ENCODE measurements at regions not wholly inside any gene's neighbourhood (a gene's known extent, or its start where the extent isn't known, plus 50 kb on each side); places are given as distances from the start of the nearest gene placed in this dataset.

DNA sequence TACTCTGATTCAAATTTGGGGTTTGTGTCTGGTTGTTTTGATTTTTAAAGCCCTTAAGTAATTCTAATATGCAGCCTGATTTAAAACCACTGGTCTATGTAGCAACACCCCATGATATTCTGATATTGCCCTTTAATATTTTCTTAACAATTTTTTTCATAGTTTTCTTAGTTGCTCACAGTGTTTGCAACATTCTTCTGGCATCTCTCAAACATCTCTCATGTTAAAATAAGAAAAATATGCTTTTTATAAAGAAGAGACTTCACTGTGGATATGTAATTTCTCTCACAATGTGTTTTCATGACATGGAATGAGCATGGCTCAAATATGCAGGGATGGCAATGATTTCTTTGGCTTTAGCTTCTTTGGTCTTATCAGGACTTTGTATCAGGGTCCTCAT lies 183.7 kb downstream of the TAF11L14 start:
- no peaks in the 10 kb centered on the region for H3K36me3 ChIP-seq (replicated peaks; ENCODE audit: insufficient read depth, low read depth)
- no peaks in the 10 kb centered on the region for H3K27me3 ChIP-seq
- H2AFZ ChIP-seq: no peak overlapping the region
- no peaks in the 10 kb centered on the region for H3K9me2 ChIP-seq (replicated peaks; ENCODE audit: insufficient read depth)
- DNase-seq (ENCODE audit: low spot score): no peak
- no peak overlapping the region for H3K27ac ChIP-seq
- H3K9me3 ChIP-seq (ENCODE audit: low read depth): no peaks in the 10 kb centered on the region
- TF ChIP-seq, protein P1, sequence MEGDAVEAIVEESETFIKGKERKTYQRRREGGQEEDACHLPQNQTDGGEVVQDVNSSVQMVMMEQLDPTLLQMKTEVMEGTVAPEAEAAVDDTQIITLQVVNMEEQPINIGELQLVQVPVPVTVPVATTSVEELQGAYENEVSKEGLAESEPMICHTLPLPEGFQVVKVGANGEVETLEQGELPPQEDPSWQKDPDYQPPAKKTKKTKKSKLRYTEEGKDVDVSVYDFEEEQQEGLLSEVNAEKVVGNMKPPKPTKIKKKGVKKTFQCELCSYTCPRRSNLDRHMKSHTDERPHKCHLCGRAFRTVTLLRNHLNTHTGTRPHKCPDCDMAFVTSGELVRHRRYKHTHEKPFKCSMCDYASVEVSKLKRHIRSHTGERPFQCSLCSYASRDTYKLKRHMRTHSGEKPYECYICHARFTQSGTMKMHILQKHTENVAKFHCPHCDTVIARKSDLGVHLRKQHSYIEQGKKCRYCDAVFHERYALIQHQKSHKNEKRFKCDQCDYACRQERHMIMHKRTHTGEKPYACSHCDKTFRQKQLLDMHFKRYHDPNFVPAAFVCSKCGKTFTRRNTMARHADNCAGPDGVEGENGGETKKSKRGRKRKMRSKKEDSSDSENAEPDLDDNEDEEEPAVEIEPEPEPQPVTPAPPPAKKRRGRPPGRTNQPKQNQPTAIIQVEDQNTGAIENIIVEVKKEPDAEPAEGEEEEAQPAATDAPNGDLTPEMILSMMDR (IDR thresholded peaks at IDR 0.05; ENCODE audit: poor library complexity): no peak
- no peak for TF ChIP-seq EZH2 (IDR thresholded peaks at IDR 0.05; ENCODE audit: borderline replicate concordance)
- TF ChIP-seq EZH2phosphoT487 (IDR thresholded peaks at IDR 0.05; ENCODE audit: low read depth, severe bottlenecking, unreplicated experiment): no peak
- H4K20me1 ChIP-seq (ENCODE audit: insufficient read depth, poor library complexity, severe bottlenecking): no peaks in the 10 kb centered on the region
- no peaks in the 10 kb centered on the region for H3K79me2 ChIP-seq
- no peaks in the 10 kb centered on the region for H3K4me1 ChIP-seq (ENCODE audit: insufficient read depth)
- no peak overlapping the region for H3K4me3 ChIP-seq
- no peak overlapping the region for H3K4me2 ChIP-seq

DNA sequence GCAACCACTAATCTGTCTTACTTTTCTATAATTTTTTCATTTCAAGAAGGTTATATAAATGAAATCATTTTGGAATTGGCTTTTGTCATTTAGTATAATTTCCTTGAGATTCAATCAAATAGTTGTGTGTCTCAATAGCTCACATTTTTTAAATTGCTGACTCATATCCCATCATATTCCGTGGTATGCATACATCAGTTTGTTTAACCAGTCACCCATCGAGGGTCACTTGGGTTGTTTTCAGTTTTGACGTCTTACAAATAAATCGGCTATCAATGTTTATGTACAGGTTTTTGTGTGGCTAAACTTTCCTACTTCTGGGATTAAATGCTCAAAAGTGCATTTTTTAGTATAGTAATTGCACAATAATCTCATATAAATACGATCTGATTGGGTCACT lies 185.5 kb downstream of the TAF11L14 start:
- no peak for DNase-seq (ENCODE audit: low spot score)
- Histone ChIP-seq H3K36me3 (replicated peaks; ENCODE audit: insufficient read depth, low read depth) (no peaks in the 10 kb centered on the region), H3K4me3 (no peak overlapping the region), H4K20me1 (ENCODE audit: insufficient read depth, poor library complexity, severe bottlenecking) (no peaks in the 10 kb centered on the region), H3K27me3 (no peaks in the 10 kb centered on the region), H2AFZ (no peak overlapping the region), H3K79me2 (no peaks in the 10 kb centered on the region), H3K9me3 (ENCODE audit: low read depth) (no peaks in the 10 kb centered on the region), H3K4me1 (ENCODE audit: insufficient read depth) (no peaks in the 10 kb centered on the region), H3K27ac (no peak overlapping the region), H3K4me2 (no peak overlapping the region), H3K9me2 (replicated peaks; ENCODE audit: insufficient read depth) (no peaks in the 10 kb centered on the region)
- WGBS (ENCODE audit: low lambda C conversion rate, missing lambda C conversion rate): 84% methylated on average over 5 of the region's 5 CpGs
- TF ChIP-seq, protein P1 (IDR thresholded peaks at IDR 0.05; ENCODE audit: poor library complexity): no peak
- TF ChIP-seq EZH2 (IDR thresholded peaks at IDR 0.05; ENCODE audit: borderline replicate concordance): no peak
- no peak for TF ChIP-seq EZH2phosphoT487 (IDR thresholded peaks at IDR 0.05; ENCODE audit: low read depth, severe bottlenecking, unreplicated experiment)

DNA sequence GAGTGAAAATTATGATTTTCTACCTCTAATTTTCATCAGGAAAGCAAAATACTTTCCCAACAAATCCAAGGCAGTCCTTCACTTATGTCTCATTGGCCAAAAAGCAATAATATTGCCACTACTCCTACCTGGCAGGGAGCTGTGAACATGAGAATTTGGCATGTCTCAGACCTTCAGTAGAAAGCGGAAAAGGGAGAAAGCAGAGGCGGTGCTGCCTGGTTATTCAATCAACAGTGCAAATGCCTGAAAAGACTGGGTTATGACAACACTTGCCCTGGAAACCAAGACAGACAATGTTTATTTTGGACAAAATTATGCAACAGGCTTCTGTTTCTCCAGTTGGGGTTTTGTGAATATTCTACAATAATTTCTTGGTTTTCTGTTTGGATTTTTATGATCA lies 194.4 kb downstream of the TAF11L14 start:
- WGBS (ENCODE audit: low lambda C conversion rate, missing lambda C conversion rate): 84% methylated on average over 2 of the region's 2 CpGs
- Histone ChIP-seq H2AFZ (no peak overlapping the region), H3K4me3 (no peak overlapping the region), H3K4me1 (ENCODE audit: insufficient read depth) (no peaks in the 10 kb centered on the region), H3K4me2 (no peak overlapping the region), H3K79me2 (no peaks in the 10 kb centered on the region), H3K9me2 (replicated peaks; ENCODE audit: insufficient read depth) (no peaks in the 10 kb centered on the region), H3K27ac (no peak overlapping the region), H4K20me1 (ENCODE audit: insufficient read depth, poor library complexity, severe bottlenecking) (no peaks in the 10 kb centered on the region), H3K9me3 (ENCODE audit: low read depth) (no peaks in the 10 kb centered on the region), H3K36me3 (replicated peaks; ENCODE audit: insufficient read depth, low read depth) (no peaks in the 10 kb centered on the region), H3K27me3 (no peaks in the 10 kb centered on the region)
- DNase-seq (ENCODE audit: low spot score): no peak
- no peak for TF ChIP-seq EZH2 (IDR thresholded peaks at IDR 0.05; ENCODE audit: borderline replicate concordance)
- no peak for TF ChIP-seq EZH2phosphoT487 (IDR thresholded peaks at IDR 0.05; ENCODE audit: low read depth, severe bottlenecking, unreplicated experiment)
- TF ChIP-seq, protein P1 (IDR thresholded peaks at IDR 0.05; ENCODE audit: poor library complexity): no peak

DNA sequence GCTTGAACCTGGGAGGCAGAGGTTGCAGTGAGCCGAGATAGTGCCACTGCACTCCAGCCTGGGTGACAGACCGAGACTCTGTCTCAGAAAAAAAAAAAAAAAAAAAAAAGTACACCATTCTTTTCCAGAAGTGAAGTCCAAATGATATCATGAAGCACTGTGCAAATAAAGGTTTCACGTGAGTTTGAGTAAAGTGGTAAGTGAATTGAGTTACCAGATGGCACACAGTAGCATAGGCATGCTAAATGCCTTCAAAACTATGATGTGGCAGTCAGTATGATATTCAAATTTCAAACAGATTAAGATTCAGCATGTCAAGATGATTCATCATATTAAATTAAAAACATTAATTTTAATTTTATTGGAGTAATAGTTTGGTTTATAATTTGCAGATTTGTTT lies 195.2 kb downstream of the TAF11L14 start:
- Histone ChIP-seq H3K9me2 (replicated peaks; ENCODE audit: insufficient read depth) (no peaks in the 10 kb centered on the region), H3K4me3 (no peak overlapping the region), H3K79me2 (no peaks in the 10 kb centered on the region), H3K9me3 (ENCODE audit: low read depth) (no peaks in the 10 kb centered on the region), H3K36me3 (replicated peaks; ENCODE audit: insufficient read depth, low read depth) (no peaks in the 10 kb centered on the region), H3K27ac (no peak overlapping the region), H3K4me2 (no peak overlapping the region), H2AFZ (no peak overlapping the region), H4K20me1 (ENCODE audit: insufficient read depth, poor library complexity, severe bottlenecking) (no peaks in the 10 kb centered on the region), H3K27me3 (no peaks in the 10 kb centered on the region), H3K4me1 (ENCODE audit: insufficient read depth) (no peaks in the 10 kb centered on the region)
- DNase-seq (ENCODE audit: low spot score): no peak
- TF ChIP-seq, protein P1 (IDR thresholded peaks at IDR 0.05; ENCODE audit: poor library complexity): no peak
- TF ChIP-seq EZH2phosphoT487 (IDR thresholded peaks at IDR 0.05; ENCODE audit: low read depth, severe bottlenecking, unreplicated experiment) (no peak), EZH2 (IDR thresholded peaks at IDR 0.05; ENCODE audit: borderline replicate concordance) (no peak)
- 70% methylated on average over 3 of the region's 3 CpGs for WGBS (ENCODE audit: low lambda C conversion rate, missing lambda C conversion rate)
